NCI-H345 treated with DMSO at 0.1 percent for 48 hours (cell line): ENCODE measurements at regions not wholly inside any gene's neighbourhood (a gene's known extent, or its start where the extent isn't known, plus 50 kb on each side); places are given as distances from the start of the nearest gene placed in this dataset.

Experiments
- DNase-seq: peaks from one replicate; lab custom pipeline; 2025; ENCODE audit not compliant: unreplicated experiment; lab: John Stamatoyannopoulos, UW

GRCh38 chr4:52269761-52270160 is 218.7 kb downstream of the SPATA18 start:
- DNase-seq = no peak

- DNase-seq = no peak
These were observed 222.8 kb downstream of the SPATA18 start for GRCh38 chr4:52273885-52274284.

- DNase-seq = no peak
These were observed 237.2 kb downstream of the SPATA18 start for GRCh38 chr4:52288212-52288855.

GRCh38 chr4:52290466-52290865 is 239.4 kb downstream of the SPATA18 start:
- DNase-seq = no peak

- DNase-seq = no peak
These were observed 241.1 kb downstream of the SPATA18 start for GRCh38 chr4:52292245-52292644.

GRCh38 chr4:52296341-52296740 is 245.2 kb downstream of the SPATA18 start:
- no peak for DNase-seq

GRCh38 chr4:52298444-52298843 is 247.3 kb downstream of the SPATA18 start:
- no peak for DNase-seq

GRCh38 chr4:52299120-52299519 is 248.0 kb downstream of the SPATA18 start:
- no peak for DNase-seq

GRCh38 chr4:52311464-52312125 is 260.5 kb downstream of the SPATA18 start:
- no peak for DNase-seq

- no peak for DNase-seq
These were observed 261.6 kb downstream of the SPATA18 start for GRCh38 chr4:52312722-52313121.

- no peak for DNase-seq
These were observed 266.3 kb downstream of the SPATA18 start for GRCh38 chr4:52317361-52317879.

- DNase-seq = no peak
These were observed 266.9 kb downstream of the SPATA18 start for GRCh38 chr4:52317981-52318380.

GRCh38 chr4:52329894-52330293 is 278.8 kb downstream of the SPATA18 start:
- no peak for DNase-seq

GRCh38 chr4:52343595-52343994 is 292.5 kb downstream of the SPATA18 start:
- no peak for DNase-seq

GRCh38 chr4:52350926-52351325 is 299.8 kb downstream of the SPATA18 start:
- no peak for DNase-seq

GRCh38 chr4:52358366-52358765 is 300.7 kb downstream of the USP46 start:
- no peak for DNase-seq

GRCh38 chr4:52358883-52359321 is 300.2 kb downstream of the USP46 start:
- no peak for DNase-seq

- no peak for DNase-seq
These were observed 292.9 kb downstream of the USP46 start for GRCh38 chr4:52366191-52366590.

GRCh38 chr4:52366621-52367020 is 292.5 kb downstream of the USP46 start:
- DNase-seq = no peak

GRCh38 chr4:52367282-52367830 is 291.7 kb downstream of the USP46 start:
- DNase-seq = no peak

GRCh38 chr4:52368895-52369294 is 290.2 kb downstream of the USP46 start:
- peak; percentile 6 for DNase-seq

GRCh38 chr4:52369649-52370048 is 289.5 kb downstream of the USP46 start:
- no peak for DNase-seq
